Midbrain (tissue), 1 donor: ENCODE measurements at regions not wholly inside any gene's neighbourhood (a gene's known extent, or its start where the extent isn't known, plus 50 kb on each side); places are given as distances from the start of the nearest gene placed in this dataset.

Source experiments
- DNase-seq: peaks from one replicate; lab custom pipeline; 2025; lab: John Stamatoyannopoulos, UW

DNA sequence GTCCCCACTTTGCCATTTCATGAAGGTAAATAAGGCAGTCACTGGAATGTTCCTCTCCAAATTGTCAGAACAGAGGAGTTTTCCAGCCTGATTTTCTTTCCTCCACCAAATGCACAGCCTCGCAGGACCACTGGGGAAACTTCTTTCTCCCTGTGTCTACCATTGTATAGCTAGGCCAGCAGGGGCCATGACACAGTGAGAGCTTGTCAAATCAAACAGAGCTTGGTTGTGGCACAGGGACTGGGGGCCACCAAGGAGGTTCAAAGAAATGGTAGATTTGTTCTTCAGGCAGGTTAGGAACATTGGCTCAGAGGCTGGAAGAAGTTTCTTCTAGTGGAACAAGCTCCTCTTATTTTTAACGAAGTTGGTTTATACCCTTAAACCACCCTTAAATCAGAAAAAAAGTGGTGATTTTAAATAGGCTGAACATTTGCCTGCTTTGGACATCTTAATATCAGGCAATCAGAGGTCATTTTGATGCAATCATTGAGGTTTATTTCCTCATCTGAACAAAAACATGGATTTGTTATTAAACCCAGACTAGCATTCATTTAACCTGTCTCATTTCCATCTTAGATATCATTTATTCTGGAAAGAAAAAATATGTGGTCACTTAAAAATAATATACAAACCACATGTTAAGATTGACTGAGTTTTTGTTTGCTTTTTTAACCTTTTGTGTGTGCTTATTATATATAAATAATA lies 105.6 kb downstream of the GTPBP8 start:
- no peak for DNase-seq

GRCh38 chr3:113097960-113098447 lies 107.2 kb downstream of the GTPBP8 start:
- no peak for DNase-seq

- DNase-seq = no peak
Measured at GRCh38 chr3:113100063-113100462, 109.3 kb downstream of the GTPBP8 start.

DNA sequence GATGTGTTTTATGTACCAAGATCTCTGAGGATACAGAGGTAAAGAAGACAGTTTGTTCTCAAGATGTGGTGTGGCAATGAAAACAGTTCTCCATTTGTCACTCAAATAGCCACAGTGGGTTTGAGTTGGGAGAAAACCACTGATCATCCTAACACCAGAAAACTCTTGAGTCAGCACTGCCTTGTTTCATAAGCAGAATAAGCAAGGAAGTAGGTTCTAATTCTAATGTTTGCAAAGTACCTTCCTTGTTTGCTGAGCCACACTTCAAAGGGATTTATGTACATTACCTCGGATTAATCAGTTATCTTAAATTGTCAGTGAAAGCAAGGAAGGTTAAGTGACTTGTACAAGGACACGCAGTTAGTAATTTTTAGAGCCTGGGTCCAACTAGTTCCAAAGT lies 107.8 kb upstream of the BOC start:
- DNase-seq = no peak

GRCh38 chr3:113104357-113105092 lies 106.8 kb upstream of the BOC start:
- no peak for DNase-seq

DNA sequence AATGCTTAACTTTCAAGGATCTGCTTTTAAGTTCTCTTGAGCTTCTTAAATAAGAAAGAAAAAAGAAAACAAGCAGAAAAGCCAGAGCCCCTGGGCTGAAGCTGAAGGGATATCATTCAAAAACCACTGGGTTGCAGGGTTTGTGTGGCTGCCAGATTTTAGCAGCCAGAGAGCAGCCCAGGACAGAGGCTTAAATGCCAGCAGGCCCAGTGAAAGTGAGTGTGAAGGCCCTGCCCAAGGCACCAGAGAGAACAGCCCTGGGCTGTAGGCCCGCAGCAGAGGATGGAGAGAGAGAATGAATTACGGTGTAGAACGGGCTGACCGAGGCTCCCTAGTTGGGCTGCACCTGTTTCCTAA lies 106.3 kb upstream of the BOC start:
- peak; percentile 49 for DNase-seq

DNA sequence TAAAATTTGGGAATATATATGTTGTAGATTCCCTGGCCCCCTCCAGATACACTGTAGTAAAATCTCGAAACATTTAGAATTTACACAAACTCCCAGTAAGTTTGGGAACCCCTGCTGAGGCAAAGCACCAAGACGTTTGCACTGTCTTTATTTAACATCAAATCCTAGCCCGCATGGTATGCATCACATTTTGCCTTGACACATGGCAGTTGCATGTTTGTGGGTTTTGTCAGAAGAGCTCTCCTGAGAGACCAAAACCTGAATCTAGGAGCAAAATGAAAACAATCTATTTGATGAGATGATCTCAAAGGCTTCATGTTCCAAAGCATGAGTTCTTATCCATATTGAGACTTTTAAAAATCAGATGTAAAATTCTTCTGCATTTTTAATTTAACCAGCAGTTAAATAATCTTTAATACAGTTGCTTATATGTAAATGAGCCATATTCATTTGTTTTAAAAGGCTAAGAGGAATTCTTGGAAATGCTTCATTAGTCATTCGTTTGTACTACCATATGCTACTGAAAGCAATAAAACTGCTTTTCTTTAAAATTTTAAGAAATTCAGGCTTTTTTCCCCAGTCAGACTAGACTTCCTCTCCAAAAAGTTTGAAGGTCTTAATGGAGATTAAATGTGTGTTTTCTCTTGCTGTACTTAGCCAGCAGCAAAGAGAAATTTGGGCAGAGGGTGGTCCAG lies 105.2 kb upstream of the BOC start:
- no peak for DNase-seq

DNA sequence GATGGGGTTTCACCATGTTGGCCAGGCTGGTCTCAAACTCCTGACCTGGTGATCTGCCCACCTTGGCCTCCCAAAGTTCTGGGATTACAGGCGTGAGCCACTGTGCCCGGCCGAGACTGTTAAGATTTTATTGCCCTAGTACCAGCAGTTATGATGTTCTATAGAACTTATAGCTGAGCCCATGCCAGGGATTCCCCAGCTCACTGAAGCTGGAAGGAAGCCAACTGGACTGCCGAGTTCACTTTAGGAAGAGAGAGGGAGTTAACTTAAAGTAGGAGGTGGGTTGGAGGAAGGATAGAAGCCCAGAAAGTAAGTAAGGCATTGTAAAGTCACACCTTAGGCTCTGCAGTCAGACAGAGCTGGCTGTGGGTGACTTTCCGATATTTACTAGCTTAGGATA lies 101.1 kb upstream of the BOC start:
- DNase-seq = no peak

- no peak for DNase-seq
Measured at GRCh38 chr3:113111011-113111707, 100.2 kb upstream of the BOC start.

DNA sequence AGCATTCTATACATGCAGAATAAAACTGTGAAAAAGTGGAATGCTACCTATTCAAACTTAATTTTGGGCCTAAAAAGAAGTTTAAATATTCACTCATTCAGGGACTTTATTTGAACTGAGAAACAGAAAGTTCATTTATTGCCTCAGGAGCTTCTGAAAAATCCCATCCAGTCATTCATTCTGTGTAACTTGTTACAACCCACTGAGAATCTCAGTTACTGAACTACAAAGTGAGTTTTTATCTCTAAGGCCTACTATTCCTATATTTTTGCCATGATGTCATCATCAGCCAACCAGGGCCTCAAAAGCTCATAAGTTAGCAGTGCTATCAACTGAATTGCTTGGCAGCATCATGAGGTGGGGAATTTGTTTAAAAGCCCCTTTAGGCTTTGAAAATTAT lies 98.0 kb upstream of the BOC start:
- DNase-seq = no peak

GRCh38 chr3:113117511-113118234 lies 93.7 kb upstream of the BOC start:
- DNase-seq = no peak

DNA sequence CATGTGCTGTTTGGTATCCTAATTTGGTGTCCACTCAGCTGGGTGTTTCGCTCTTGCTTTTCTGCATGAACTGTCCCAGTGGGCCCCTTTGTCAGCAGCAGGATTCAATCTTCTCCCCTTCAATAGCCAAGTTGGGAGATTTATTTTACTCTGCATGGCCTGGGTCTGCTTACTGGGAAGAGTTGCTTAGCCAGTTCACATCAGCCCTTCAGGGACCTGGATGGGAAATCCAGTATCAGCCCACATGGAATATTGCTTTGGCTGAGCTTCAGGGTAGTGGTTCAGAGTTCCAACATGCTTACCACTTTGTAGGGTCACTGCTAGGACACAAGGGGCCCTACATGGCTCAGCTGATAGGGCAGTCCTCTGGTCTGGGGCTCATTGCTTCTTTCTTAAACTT lies 93.0 kb upstream of the BOC start:
- no peak for DNase-seq

DNA sequence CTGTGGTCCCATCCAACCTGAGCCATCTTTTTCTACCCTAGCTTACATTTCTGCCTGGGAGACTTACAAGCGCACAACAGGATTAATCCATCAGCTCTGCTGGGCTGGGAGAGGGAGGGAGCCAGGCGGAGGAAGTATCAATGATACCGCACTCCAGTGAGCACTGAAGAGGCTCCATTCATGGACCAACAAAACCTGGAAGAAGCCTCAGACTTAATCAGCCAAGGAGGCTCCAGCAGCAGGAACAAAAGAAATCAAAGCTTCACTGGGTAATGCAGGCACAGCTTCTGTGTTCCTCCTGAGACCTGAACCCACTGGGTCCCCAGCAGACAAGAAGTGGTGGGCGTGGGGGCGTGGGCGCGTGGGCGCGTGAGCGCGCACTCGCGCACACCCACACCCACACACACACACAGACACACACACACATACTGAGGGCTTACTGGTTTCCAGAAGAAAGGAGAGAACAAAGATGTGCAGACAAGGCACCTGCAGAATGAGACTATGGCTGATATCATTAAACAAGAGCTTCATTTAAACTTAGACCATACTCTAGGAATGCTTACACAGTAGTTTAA lies 87.0 kb upstream of the BOC start:
- no peak for DNase-seq

DNA sequence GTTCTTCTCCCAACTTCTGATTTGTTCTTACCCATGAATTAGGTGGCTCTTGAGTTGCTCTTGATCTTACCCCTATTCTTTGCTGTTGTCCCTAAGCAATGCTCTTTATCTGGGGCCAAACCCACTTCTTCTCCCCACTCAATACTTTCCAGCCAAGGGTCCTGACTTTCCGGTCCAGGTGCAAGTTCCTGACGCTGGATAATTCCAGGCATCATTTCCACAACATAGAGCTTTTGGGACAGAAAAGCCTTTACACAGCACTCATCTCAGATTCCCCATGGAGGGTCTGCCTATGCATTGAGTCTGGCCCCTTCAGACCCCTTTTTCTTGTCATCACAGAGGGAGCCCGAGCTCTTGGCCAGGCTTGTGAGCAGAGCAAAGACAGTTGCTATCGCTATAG lies 85.4 kb upstream of the BOC start:
- DNase-seq = no peak

DNA sequence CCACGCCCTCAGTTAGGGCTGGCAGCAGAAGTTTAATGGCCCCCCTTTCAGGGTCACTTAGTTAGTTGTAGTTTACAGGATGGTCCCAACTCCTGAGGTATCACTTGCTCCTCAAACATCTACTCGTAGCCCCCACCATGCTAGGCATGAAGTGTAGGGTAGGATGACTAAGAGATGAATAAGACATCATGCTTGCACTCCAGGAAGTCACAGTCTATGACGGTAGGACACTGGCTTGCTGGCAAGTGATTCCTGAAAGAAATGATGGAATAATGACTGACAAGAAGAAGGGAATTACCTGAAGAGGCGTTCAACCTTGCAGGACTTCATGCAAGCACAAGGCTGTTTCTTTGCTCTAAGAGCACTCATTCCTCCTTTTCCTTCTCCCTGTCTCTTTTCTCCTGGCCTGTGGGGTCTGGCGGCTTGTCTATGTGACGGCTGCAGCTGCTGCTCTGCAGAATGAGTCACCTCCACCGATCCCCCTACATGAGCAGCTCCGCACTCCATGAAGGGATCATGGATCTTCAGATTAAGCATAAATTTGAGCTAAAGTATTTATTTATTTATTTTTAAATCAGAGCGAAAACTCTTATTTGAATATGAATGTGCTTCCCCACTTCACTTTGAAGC lies 82.9 kb upstream of the BOC start:
- no peak for DNase-seq

DNA sequence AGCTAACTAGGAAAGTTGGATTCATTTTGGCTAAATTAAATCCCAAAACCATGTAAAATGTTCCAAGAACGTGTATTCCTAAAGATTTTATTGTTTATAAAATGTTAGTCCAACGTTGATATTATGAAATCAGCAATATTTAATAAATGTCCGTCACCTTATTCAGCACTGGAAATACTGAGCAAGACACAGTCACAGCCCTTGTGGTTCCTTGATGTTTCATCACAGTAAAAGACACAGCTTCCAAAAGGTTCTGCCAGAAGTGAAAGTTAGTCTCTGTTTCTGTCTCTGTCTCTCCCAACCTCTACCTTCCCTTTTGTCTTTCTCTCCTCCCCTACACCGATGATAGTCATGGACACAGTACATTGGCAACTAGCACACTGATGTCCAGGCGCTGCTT lies 82.2 kb upstream of the BOC start:
- no peak for DNase-seq

DNA sequence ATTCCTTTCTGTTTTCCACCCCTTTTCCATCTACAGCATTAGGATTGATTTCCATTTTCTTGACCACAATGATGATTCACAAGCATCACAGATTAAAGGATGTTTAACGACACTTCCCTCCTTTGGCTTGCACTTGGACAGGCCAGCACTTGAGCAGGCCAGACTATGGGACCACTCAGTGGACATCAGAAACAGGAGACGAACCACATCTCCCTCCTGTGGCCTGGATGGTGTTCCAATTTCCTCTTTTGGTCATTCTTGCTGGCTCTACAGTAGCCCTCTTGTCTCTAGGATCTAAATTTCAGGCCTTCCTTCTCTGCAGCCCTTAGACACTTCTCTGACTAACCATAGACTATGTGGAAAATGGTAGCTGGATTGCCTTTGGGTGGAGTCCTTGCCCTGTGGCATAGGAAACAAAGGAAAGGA lies 78.8 kb upstream of the BOC start:
- DNase-seq = no peak

- DNase-seq = no peak
Measured at GRCh38 chr3:113133140-113133539, 78.2 kb upstream of the BOC start.

GRCh38 chr3:113136071-113136470 lies 75.3 kb upstream of the BOC start:
- DNase-seq = peak; percentile 20

GRCh38 chr3:113136544-113136943 lies 74.8 kb upstream of the BOC start:
- DNase-seq = no peak
